Astrocyte (in vitro differentiated cells and primary cell): ENCODE measurements at regions not wholly inside any gene's neighbourhood (a gene's known extent, or its start where the extent isn't known, plus 50 kb on each side); places are given as distances from the start of the nearest gene placed in this dataset.
A peak's percentile ranks its signal among the peaks of the same experiment; 100 is the strongest.
"Not testable (repeated sequence)": the region's sequence is repeated elsewhere in the genome, so short reads cannot be mapped to it uniquely, and the experiment has no call there.

ENCODE experiments used
- DNase-seq: peaks from one replicate; pipeline ENCODE4 v3.0.0-alpha.2; 2010; ENCODE audit warnings: low read depth
- FAIRE-seq: peaks from 2 replicates; lab custom pipeline; 2011; peaks lifted over from hg19 to GRCh38; lab: Jason Lieb, UNC
- H2AFZ ChIP-seq: 2 replicates; pipeline ENCODE4 v1.6.0; 2012; ENCODE audit warnings: low read depth, low read length, inconsistent platforms
- H3K27ac ChIP-seq: 2 replicates; pipeline ENCODE4 v1.5.1; 2011; ENCODE audit warnings: low read depth, low read length, inconsistent platforms
- H3K27me3 ChIP-seq: 2 replicates; pipeline ENCODE4 v1.6.0; 2011; ENCODE audit warnings: low read length, inconsistent platforms; ENCODE audit not compliant: insufficient read depth
- H3K36me3 ChIP-seq: 2 replicates; pipeline ENCODE4 v1.5.1; 2011; ENCODE audit warnings: low read length, inconsistent platforms; ENCODE audit not compliant: insufficient read depth
- H3K4me1 ChIP-seq: 2 replicates; pipeline ENCODE4 v1.5.1; 2011; ENCODE audit warnings: low read length, inconsistent platforms; ENCODE audit not compliant: insufficient read depth
- H3K4me2 ChIP-seq: 2 replicates; pipeline ENCODE4 v1.6.0; 2012; ENCODE audit warnings: low read length, inconsistent platforms
- H3K4me3 ChIP-seq: 2 replicates; pipeline ENCODE4 v1.5.1; 2011; ENCODE audit warnings: low read depth, mild to moderate bottlenecking, low read length, inconsistent platforms; ENCODE audit not compliant: insufficient read depth
- H3K79me2 ChIP-seq: 2 replicates; pipeline ENCODE4 v1.6.0; 2012; ENCODE audit warnings: mild to moderate bottlenecking, low read length, inconsistent platforms; ENCODE audit not compliant: insufficient read depth
- H3K9ac ChIP-seq: 2 replicates; pipeline ENCODE4 v1.6.0; 2012; ENCODE audit warnings: mild to moderate bottlenecking, low read length, inconsistent platforms
- H3K9me3 ChIP-seq: 2 replicates; pipeline ENCODE4 v1.5.1; 2012; ENCODE audit warnings: low read depth, mild to moderate bottlenecking, low read length, inconsistent platforms; ENCODE audit not compliant: insufficient read depth
- H4K20me1 ChIP-seq: 2 replicates; pipeline ENCODE4 v1.6.0; 2012; ENCODE audit warnings: low read length, inconsistent platforms; ENCODE audit not compliant: insufficient read depth
- H3K27ac Mint-ChIP-seq: one replicate; pipeline ENCODE4 v1.8.0; 2021; ENCODE audit warnings: mild to moderate bottlenecking, mixed read lengths; ENCODE audit not compliant: unreplicated experiment
- H3K27me3 Mint-ChIP-seq: one replicate; pipeline ENCODE4 v1.8.0; 2021; ENCODE audit warnings: low read depth, mixed read lengths; ENCODE audit not compliant: unreplicated experiment
- H3K36me3 Mint-ChIP-seq: one replicate; pipeline ENCODE4 v1.8.0; 2021; ENCODE audit warnings: low read depth, mixed read lengths; ENCODE audit not compliant: unreplicated experiment
- H3K4me1 Mint-ChIP-seq: one replicate; pipeline ENCODE4 v1.8.0; 2021; ENCODE audit warnings: low read depth, mixed read lengths; ENCODE audit not compliant: unreplicated experiment
- H3K4me3 Mint-ChIP-seq: one replicate; pipeline ENCODE4 v1.8.0; 2021; ENCODE audit warnings: mild to moderate bottlenecking, moderate library complexity, mixed read lengths; ENCODE audit not compliant: unreplicated experiment
- H3K9me3 Mint-ChIP-seq: one replicate; pipeline ENCODE4 v1.8.0; 2021; ENCODE audit warnings: mild to moderate bottlenecking, mixed read lengths; ENCODE audit not compliant: unreplicated experiment
- EZH2 ChIP-seq: IDR thresholded peaks from 2 replicates; pipeline ENCODE4 v1.6.1; 2012; ENCODE audit warnings: mild to moderate bottlenecking, low read length, inconsistent platforms; ENCODE audit not compliant: insufficient read depth
- TF ChIP-seq, protein P1 (sequence below): IDR thresholded peaks from 2 replicates; pipeline ENCODE4 v1.5.1; 2011; ENCODE audit warnings: low read depth, mild to moderate bottlenecking, inconsistent platforms, low read length, moderate library complexity; ENCODE audit not compliant: insufficient read depth

DNA sequence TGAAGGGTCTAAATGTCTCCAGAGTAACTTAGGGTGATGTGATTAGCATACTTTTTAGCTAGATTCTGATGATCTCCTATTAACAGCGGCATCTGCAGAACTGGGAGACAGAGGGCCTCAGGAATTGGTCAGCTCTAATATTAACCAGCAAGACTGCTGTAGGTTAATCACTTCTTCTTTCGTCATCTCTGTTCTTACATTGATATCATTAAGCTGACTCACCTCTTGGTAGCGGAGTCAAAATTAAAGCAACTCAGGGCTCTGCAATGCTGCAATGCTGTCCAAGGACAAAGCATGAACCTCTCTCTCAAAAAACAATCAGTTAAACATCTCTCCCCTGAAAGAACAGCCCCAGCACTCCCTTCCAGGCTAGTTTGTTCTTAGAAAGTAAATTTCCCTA, 57.5 kb upstream of the TRA2B start:
- no peak overlapping the region for H3K27ac Mint-ChIP-seq
- FAIRE-seq (no peak), DNase-seq (peak; percentile 81)
- peaks cover 8% of the 10 kb centered on the region for H3K4me1 Mint-ChIP-seq
- Histone ChIP-seq H3K36me3 (no peaks in the 10 kb centered on the region), H2AFZ (no peak overlapping the region), H3K4me3 (no peak overlapping the region), H3K4me2 (no peak overlapping the region), H3K9ac (no peak overlapping the region), H3K79me2 (no peaks in the 10 kb centered on the region), H3K27me3 (peaks cover 3% of the 10 kb centered on the region), H3K4me1 (peaks cover 3% of the 10 kb centered on the region), H4K20me1 (no peaks in the 10 kb centered on the region), H3K27ac (no peak overlapping the region), H3K9me3 (no peaks in the 10 kb centered on the region)
- H3K4me3 Mint-ChIP-seq, result no peak overlapping the region
- peaks cover 8% of the 10 kb centered on the region for H3K9me3 Mint-ChIP-seq
- no peaks in the 10 kb centered on the region for H3K36me3 Mint-ChIP-seq
- H3K27me3 Mint-ChIP-seq, result peaks cover 35% of the 10 kb centered on the region
- no peak for TF ChIP-seq EZH2
- TF ChIP-seq, protein P1, sequence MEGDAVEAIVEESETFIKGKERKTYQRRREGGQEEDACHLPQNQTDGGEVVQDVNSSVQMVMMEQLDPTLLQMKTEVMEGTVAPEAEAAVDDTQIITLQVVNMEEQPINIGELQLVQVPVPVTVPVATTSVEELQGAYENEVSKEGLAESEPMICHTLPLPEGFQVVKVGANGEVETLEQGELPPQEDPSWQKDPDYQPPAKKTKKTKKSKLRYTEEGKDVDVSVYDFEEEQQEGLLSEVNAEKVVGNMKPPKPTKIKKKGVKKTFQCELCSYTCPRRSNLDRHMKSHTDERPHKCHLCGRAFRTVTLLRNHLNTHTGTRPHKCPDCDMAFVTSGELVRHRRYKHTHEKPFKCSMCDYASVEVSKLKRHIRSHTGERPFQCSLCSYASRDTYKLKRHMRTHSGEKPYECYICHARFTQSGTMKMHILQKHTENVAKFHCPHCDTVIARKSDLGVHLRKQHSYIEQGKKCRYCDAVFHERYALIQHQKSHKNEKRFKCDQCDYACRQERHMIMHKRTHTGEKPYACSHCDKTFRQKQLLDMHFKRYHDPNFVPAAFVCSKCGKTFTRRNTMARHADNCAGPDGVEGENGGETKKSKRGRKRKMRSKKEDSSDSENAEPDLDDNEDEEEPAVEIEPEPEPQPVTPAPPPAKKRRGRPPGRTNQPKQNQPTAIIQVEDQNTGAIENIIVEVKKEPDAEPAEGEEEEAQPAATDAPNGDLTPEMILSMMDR, result no peak

DNA sequence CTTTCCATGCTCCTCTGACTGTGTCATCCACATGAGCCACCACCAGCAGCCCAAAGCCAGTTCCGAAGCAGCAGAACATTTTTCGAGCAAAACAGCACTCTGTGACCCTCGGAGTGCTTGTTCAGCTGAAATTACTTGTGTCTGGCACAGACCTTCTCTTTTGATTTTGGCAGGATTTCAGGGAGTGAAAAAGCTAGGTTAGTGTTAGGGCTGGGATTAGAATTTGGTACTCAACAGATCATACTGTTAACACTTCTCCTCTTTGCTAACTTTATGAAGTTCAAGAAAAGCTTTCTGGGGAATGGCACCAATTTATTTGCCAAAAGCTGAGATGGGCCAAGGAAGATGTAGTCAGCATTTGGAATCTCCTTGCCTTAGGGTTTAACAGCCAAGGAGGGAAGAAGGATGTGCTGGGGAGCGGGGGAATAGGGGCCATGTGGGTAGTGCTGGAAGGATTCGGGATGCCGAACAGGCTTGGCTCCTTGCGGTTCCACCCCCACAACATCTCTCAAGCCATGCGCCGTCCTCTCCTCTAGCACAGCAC, 55.1 kb upstream of the TRA2B start:
- peak; percentile 26 for DNase-seq
- no peak overlapping the region for H2AFZ ChIP-seq
- H3K36me3 ChIP-seq, result no peaks in the 10 kb centered on the region
- H3K27me3 ChIP-seq, result peaks cover 3% of the 10 kb centered on the region
- peaks cover 8% of the 10 kb centered on the region for H3K4me1 Mint-ChIP-seq
- H3K27ac Mint-ChIP-seq, result no peak overlapping the region
- H3K4me3 Mint-ChIP-seq, result no peak overlapping the region
- no peaks in the 10 kb centered on the region for H3K9me3 ChIP-seq
- FAIRE-seq, result no peak
- no peaks in the 10 kb centered on the region for H3K79me2 ChIP-seq
- H3K4me2 ChIP-seq, result peak overlapping the region; percentile 12
- H4K20me1 ChIP-seq, result no peaks in the 10 kb centered on the region
- peaks cover 12% of the 10 kb centered on the region for H3K9me3 Mint-ChIP-seq
- peaks cover 3% of the 10 kb centered on the region for H3K4me1 ChIP-seq
- H3K9ac ChIP-seq, result no peak overlapping the region
- H3K27ac ChIP-seq, result no peak overlapping the region
- no peak overlapping the region for H3K4me3 ChIP-seq
- no peaks in the 10 kb centered on the region for H3K36me3 Mint-ChIP-seq
- peaks cover 45% of the 10 kb centered on the region for H3K27me3 Mint-ChIP-seq
- TF ChIP-seq, protein P1, result no peak
- no peak for TF ChIP-seq EZH2

DNA sequence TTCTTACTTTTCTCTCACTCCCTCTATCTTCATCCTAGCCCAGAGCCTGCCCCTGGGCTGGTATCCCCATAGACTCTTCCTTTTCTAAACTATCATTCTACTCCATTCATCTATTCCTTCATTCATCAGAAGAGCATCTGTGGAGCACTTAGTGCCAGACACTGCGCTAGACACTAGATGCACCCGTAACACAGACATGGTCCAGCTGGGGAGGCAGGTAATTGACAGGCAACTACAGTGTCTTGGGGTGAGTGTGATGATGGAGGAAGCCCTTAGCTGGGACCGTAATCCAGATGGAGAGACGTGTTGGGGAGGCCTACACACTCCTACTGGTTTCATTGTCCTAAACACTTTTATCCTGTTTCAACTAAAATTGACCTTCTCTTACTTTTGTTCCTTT, 53.2 kb upstream of the TRA2B start:
- not testable (repeated sequence) for FAIRE-seq, H2AFZ ChIP-seq, H3K9ac ChIP-seq, H3K4me3 ChIP-seq, H3K9me3 ChIP-seq, H3K4me2 ChIP-seq, H3K4me3 Mint-ChIP-seq, H3K36me3 ChIP-seq, H3K27ac Mint-ChIP-seq, H3K4me1 ChIP-seq, H4K20me1 ChIP-seq, DNase-seq, H3K27me3 ChIP-seq, H3K4me1 Mint-ChIP-seq, H3K27ac ChIP-seq, H3K79me2 ChIP-seq, H3K36me3 Mint-ChIP-seq
- Mint-ChIP-seq H3K27me3 (peaks cover 43% of the 10 kb centered on the region), H3K9me3 (peaks cover 11% of the 10 kb centered on the region)
